ENCODE measurements at regions not wholly inside any gene's neighbourhood (a gene's known extent, or its start where the extent isn't known, plus 50 kb on each side); places are given as distances from the start of the nearest gene placed in this dataset.

GRCh38 chr9:13505797-13506196 lies 226.3 kb upstream of the MPDZ start:
- TF ChIP-seq CTCF (conservative IDR thresholded peaks at IDR 0.05; ENCODE audit: low read depth in 2 of 2) (no peak), CREB1 (CRISPR knock-in tag; IDR thresholded peaks at IDR 0.05; ENCODE audit: low read depth) (no peak), EZH2 (IDR thresholded peaks at IDR 0.05; ENCODE audit: low read depth, unreplicated experiment) (no peak), REST (IDR thresholded peaks at IDR 0.05; ENCODE audit: unreplicated experiment) (no peak), POLR2AphosphoS5 (IDR thresholded peaks at IDR 0.05; ENCODE audit: low read depth) (no peak), EZH2phosphoT487 (IDR thresholded peaks at IDR 0.05; ENCODE audit: unreplicated experiment) (no peak), JUNB (IDR thresholded peaks at IDR 0.05; ENCODE audit: unreplicated experiment) (no peak)
- TF ChIP-seq, protein P1, sequence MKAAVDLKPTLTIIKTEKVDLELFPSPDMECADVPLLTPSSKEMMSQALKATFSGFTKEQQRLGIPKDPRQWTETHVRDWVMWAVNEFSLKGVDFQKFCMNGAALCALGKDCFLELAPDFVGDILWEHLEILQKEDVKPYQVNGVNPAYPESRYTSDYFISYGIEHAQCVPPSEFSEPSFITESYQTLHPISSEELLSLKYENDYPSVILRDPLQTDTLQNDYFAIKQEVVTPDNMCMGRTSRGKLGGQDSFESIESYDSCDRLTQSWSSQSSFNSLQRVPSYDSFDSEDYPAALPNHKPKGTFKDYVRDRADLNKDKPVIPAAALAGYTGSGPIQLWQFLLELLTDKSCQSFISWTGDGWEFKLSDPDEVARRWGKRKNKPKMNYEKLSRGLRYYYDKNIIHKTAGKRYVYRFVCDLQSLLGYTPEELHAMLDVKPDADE (IDR thresholded peaks at IDR 0.05): no peak

Data from GM23338 (cell line).